CD14-positive monocyte (primary cell): ENCODE measurements at regions not wholly inside any gene's neighbourhood (a gene's known extent, or its start where the extent isn't known, plus 50 kb on each side); places are given as distances from the start of the nearest gene placed in this dataset.

Source experiments
- DNase-seq, 3 donors: peaks; one replicate each; pipeline ENCODE4 v3.0.0-alpha.2; 2011 to 2022
- H2AFZ ChIP-seq: 2 replicates; pipeline ENCODE4 v1.6.0; 2012; ENCODE audit warnings: mild to moderate bottlenecking, low read depth, low read length, inconsistent platforms; ENCODE audit not compliant: insufficient read depth, poor library complexity, severe bottlenecking
- H3K27ac ChIP-seq, 2 donors: 1 replicate in 1 of 2; 2 replicates in 1 of 2; pipeline ENCODE4 v1.5.1; 2012 to 2013; ENCODE audit warnings: low read length in 2 of 2, control low read depth in 1 of 2, inconsistent platforms in 1 of 2, low read depth in 1 of 2, mild to moderate bottlenecking in 1 of 2
- H3K27me3 ChIP-seq, 2 donors: one replicate each; pipeline versions ENCODE4 v1.6.0 to v1.6.1; 2011 to 2013; ENCODE audit warnings: low read length in 2 of 2; ENCODE audit not compliant: control insufficient read depth in 2 of 2, insufficient read depth in 2 of 2
- H3K36me3 ChIP-seq, 2 donors: replicated peaks in 1 of 2; 1 replicate in 1 of 2; 2 replicates in 1 of 2; pipeline versions ENCODE4 v1.5.1 to v1.6.1; 2012 to 2013; ENCODE audit warnings: low read length in 2 of 2, control low read depth in 1 of 2, inconsistent platforms in 1 of 2, mild to moderate bottlenecking in 1 of 2; ENCODE audit not compliant: insufficient read depth in 2 of 2, control insufficient read depth in 1 of 2
- H3K4me1 ChIP-seq, 2 donors: 1 replicate in 1 of 2; 2 replicates in 1 of 2; pipeline versions ENCODE4 v1.5.1 to v1.6.1; 2012 to 2013; ENCODE audit warnings: low read length in 2 of 2, control low read depth in 1 of 2, inconsistent platforms in 1 of 2, mild to moderate bottlenecking in 1 of 2, moderate library complexity in 1 of 2; ENCODE audit not compliant: insufficient read depth in 2 of 2, control insufficient read depth in 1 of 2
- H3K4me2 ChIP-seq: replicated peaks from 2 replicates; pipeline ENCODE3; 2012; ENCODE audit warnings: low read length, moderate library complexity, mild to moderate bottlenecking; ENCODE audit not compliant: poor library complexity, severe bottlenecking; ENCODE audit errors: extremely low read depth
- H3K4me3 ChIP-seq, 3 experiments: fragments of 200-600 bp in 1 of 3; sonication (generic) in 1 of 3; replicated peaks in 1 of 3; 1 replicate in 2 of 3; 2 replicates in 1 of 3; pipeline ENCODE4 v1.5.1; 2011 to 2013; ENCODE audit warnings: low read length in 3 of 3, mild to moderate bottlenecking in 3 of 3, control low read depth in 2 of 3, low read depth in 2 of 3, inconsistent platforms in 1 of 3, moderate library complexity in 1 of 3
- H3K79me2 ChIP-seq: 2 replicates; pipeline ENCODE4 v1.6.0; 2012; ENCODE audit warnings: mild to moderate bottlenecking, control low read depth, inconsistent platforms, low read length, moderate library complexity; ENCODE audit not compliant: insufficient read depth
- H3K9ac ChIP-seq: 2 replicates; pipeline ENCODE4 v1.6.0; 2017; ENCODE audit warnings: low read length, mild to moderate bottlenecking; ENCODE audit not compliant: insufficient read depth, poor library complexity, severe bottlenecking
- H3K9me3 ChIP-seq, 2 donors: replicated peaks in 1 of 2; 1 replicate in 1 of 2; 2 replicates in 1 of 2; pipeline versions ENCODE4 v1.5.1 to v1.6.1; 2012 to 2013; ENCODE audit warnings: low read length in 2 of 2, control low read depth in 1 of 2; ENCODE audit not compliant: control insufficient read depth in 1 of 2, insufficient read depth in 1 of 2
- H4K20me1 ChIP-seq: 2 replicates; pipeline ENCODE4 v1.6.0; 2012; ENCODE audit warnings: mild to moderate bottlenecking, low read length, control low read depth, moderate library complexity; ENCODE audit not compliant: insufficient read depth
- H3K27ac Mint-ChIP-seq, 7 donors: one replicate each; pipeline ENCODE4 v1.8.0; 2020; ENCODE audit warnings: mild to moderate bottlenecking in 7 of 7, mixed read lengths in 7 of 7, moderate library complexity in 6 of 7, inconsistent platforms in 2 of 7
- H3K27me3 Mint-ChIP-seq, 3 donors: one replicate each; pipeline ENCODE4 v1.8.0; 2021 to 2022; ENCODE audit warnings: low read depth in 3 of 3, mild to moderate bottlenecking in 3 of 3, mixed read lengths in 3 of 3, moderate library complexity in 3 of 3, inconsistent platforms in 1 of 3
- H3K36me3 Mint-ChIP-seq, 2 donors: one replicate each; pipeline ENCODE4 v1.8.0; 2020; ENCODE audit warnings: mixed read lengths in 2 of 2, inconsistent platforms in 1 of 2, mild to moderate bottlenecking in 1 of 2
- H3K4me1 Mint-ChIP-seq: one replicate; pipeline ENCODE4 v1.8.0; 2020; ENCODE audit warnings: mild to moderate bottlenecking, mixed read lengths
- H3K4me3 Mint-ChIP-seq, 2 donors: one replicate each; pipeline ENCODE4 v1.8.0; 2020; ENCODE audit warnings: mild to moderate bottlenecking in 2 of 2, mixed read lengths in 2 of 2, moderate library complexity in 1 of 2
- H3K9me3 Mint-ChIP-seq, 7 donors: one replicate each; pipeline ENCODE4 v1.8.0; 2020 to 2022; ENCODE audit warnings: mixed read lengths in 7 of 7, mild to moderate bottlenecking in 6 of 7, moderate library complexity in 6 of 7, inconsistent platforms in 2 of 7
- WGBS: methylation state at CpG from one replicate; pipeline ENCODE4 v1.1.5; 2013; ENCODE audit warnings: missing lambda C conversion rate; ENCODE audit not compliant: insufficient coverage; 5-methylcytosine and 5-hydroxymethylcytosine counted together
- intact Hi-C, 2 donors: fragments of 100-400 bp; cut with micrococcal nuclease; formaldehyde crosslinking; loops; one replicate each; pipeline versions ENCODE4 v1.15.0 to v1.15.1; 2023
- TF ChIP-seq, protein P1 (sequence below): fragments of 200-600 bp; IDR thresholded peaks from one replicate; pipeline ENCODE4 v1.8.0; 2022; ENCODE audit warnings: antibody characterized with exemption, mild to moderate bottlenecking

DNA sequence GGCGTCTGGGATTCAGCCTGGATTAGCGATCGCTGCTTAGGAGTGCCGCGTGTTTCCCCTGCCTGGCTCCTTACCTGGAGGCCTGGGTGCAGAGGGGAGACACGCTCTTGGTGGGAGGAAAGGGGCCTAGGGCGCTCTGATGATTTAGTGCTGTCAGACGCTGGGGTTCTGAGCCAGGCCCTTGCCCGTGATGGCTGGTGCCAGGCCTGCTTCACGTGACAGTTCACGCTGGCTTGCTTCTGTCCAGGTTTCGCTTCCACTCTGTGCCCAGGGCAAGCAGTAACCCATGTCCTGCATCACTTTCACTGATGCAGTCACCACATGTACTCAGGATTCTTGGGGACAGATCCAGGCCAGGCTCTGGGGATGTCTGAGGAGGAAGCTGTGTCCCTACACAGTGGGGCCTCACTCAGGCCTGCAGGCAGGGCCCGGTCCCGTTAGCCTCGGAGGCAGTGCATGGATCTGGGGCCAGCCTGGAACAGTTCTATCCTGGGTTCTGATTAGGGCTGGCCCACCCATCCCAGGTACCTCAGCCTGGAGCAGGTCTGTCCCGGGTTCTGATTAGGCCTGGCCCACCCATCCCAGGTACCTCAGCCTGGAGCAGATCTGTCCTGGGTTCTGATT is 1220.9 kb downstream of the BRD1 start:
- Mint-ChIP-seq H3K27ac (no peak overlapping the region), H3K36me3 (no peaks in the 10 kb centered on the region), H3K4me3 (no peak overlapping the region), H3K9me3 (peaks cover 6 to 20% (median 10%) of the 10 kb centered on the region in 7 donors), H3K4me1 (no peaks in the 10 kb centered on the region), H3K27me3 (peaks cover 0 to 2% (median under 1%) of the 10 kb centered on the region in 3 donors)
- Histone ChIP-seq H3K9me3 (peaks cover 6 to 19% of the 10 kb centered on the region in 2 donors), H3K4me1 (no peaks in the 10 kb centered on the region), H4K20me1 (no peaks in the 10 kb centered on the region), H3K27me3 (no peaks in the 10 kb centered on the region), H3K27ac (no peak overlapping the region), H3K36me3 (no peaks in the 10 kb centered on the region), H2AFZ (no peak overlapping the region), H3K4me2 (no peak overlapping the region), H3K79me2 (no peaks in the 10 kb centered on the region), H3K4me3 (no peak overlapping the region), H3K9ac (no peak overlapping the region)
- DNase-seq = no peak
- 97% methylated on average over 13 of the region's 16 CpGs for WGBS
- intact Hi-C loops = no loop called here
- TF ChIP-seq, protein P1, sequence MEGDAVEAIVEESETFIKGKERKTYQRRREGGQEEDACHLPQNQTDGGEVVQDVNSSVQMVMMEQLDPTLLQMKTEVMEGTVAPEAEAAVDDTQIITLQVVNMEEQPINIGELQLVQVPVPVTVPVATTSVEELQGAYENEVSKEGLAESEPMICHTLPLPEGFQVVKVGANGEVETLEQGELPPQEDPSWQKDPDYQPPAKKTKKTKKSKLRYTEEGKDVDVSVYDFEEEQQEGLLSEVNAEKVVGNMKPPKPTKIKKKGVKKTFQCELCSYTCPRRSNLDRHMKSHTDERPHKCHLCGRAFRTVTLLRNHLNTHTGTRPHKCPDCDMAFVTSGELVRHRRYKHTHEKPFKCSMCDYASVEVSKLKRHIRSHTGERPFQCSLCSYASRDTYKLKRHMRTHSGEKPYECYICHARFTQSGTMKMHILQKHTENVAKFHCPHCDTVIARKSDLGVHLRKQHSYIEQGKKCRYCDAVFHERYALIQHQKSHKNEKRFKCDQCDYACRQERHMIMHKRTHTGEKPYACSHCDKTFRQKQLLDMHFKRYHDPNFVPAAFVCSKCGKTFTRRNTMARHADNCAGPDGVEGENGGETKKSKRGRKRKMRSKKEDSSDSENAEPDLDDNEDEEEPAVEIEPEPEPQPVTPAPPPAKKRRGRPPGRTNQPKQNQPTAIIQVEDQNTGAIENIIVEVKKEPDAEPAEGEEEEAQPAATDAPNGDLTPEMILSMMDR = no peak

DNA sequence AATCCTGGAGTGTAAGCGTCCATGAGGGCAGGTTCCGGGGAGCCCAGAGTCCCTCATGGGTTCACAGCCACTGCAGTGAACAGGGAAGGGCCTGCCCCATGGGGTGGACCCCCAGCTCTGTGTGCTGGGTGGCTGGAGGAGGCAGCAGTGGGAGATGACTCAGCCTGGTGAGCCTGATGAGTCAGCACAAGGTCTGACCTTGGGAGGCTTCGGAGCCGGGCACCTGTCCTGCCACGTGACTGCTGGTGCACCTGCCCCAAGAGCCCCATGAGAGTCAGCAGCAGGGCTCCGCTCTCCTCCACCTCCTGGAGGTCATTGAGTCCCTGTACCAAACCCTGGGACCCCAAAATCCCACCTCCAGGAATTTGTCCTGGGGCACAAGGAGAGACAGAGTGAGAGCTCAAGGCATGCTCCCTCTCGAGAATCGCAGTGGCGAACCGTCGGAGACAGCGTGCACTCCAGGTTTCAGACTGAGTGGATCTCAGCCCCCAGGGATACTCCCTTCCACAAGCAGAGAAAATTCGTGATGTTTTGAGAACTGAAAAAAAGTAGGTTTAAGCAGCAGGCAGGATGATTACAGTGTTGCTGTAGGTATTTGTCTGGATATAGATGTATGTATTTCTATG is 1221.7 kb downstream of the BRD1 start:
- H3K4me1 Mint-ChIP-seq = no peaks in the 10 kb centered on the region
- Histone ChIP-seq H3K27me3 (no peaks in the 10 kb centered on the region), H3K4me3 (no peak overlapping the region), H3K79me2 (no peaks in the 10 kb centered on the region), H2AFZ (no peak overlapping the region), H3K9me3 (peaks cover 6 to 18% of the 10 kb centered on the region in 2 donors), H3K4me2 (no peak overlapping the region), H3K27ac (no peak overlapping the region), H3K9ac (no peak overlapping the region), H3K36me3 (no peaks in the 10 kb centered on the region), H4K20me1 (no peaks in the 10 kb centered on the region), H3K4me1 (no peaks in the 10 kb centered on the region)
- peaks cover 6 to 18% (median 9%) of the 10 kb centered on the region in 7 donors for H3K9me3 Mint-ChIP-seq
- no peak overlapping the region for H3K27ac Mint-ChIP-seq
- 92% methylated on average over 9 of the region's 13 CpGs for WGBS
- DNase-seq = no peak
- TF ChIP-seq, protein P1 = no peak
- no peak overlapping the region for H3K4me3 Mint-ChIP-seq
- no peaks in the 10 kb centered on the region for H3K36me3 Mint-ChIP-seq
- intact Hi-C loops = no loop called here
- peaks cover 0 to 2% (median 2%) of the 10 kb centered on the region in 3 donors for H3K27me3 Mint-ChIP-seq
